ENCODE measurements at regions not wholly inside any gene's neighbourhood (a gene's known extent, or its start where the extent isn't known, plus 50 kb on each side); places are given as distances from the start of the nearest gene placed in this dataset.

- H3K4me3 ChIP-seq (ENCODE audit: low read length) = no peak overlapping the region
- no peaks in the 10 kb centered on the region for H3K79me2 ChIP-seq (ENCODE audit: low read length)
- DNase-seq = no peak
- CTCF ChIA-PET = no interaction called here
- intact Hi-C loops (cut with micrococcal nuclease) = no loop called here
- H3K27ac ChIP-seq (ENCODE audit: low read length) = no peak overlapping the region
- POLR2A ChIA-PET (ENCODE audit: unreplicated experiment) = no interaction called here
- ATAC-seq = no peak
- H3K36me3 ChIP-seq (ENCODE audit: low read depth, low read length) = no peaks in the 10 kb centered on the region
- TF ChIP-seq EZH2 (IDR thresholded peaks at IDR 0.05; ENCODE audit: low read length, unreplicated experiment) (no peak), CTCF (conservative IDR thresholded peaks at IDR 0.05; ENCODE audit: low read depth, low read length) (no peak), EZH2phosphoT487 (IDR thresholded peaks at IDR 0.05; ENCODE audit: borderline replicate concordance, low read length) (no peak)
- no peaks in the 10 kb centered on the region for H4K20me1 ChIP-seq (ENCODE audit: low read length)
- BruUV-seq (replicated peaks) = no TSS peak
- H3F3A ChIP-seq (ENCODE audit: low read length, unreplicated experiment) = no peaks in the 10 kb centered on the region
- no peaks in the 10 kb centered on the region for H3K9me3 ChIP-seq (ENCODE audit: low read length)
- no peak overlapping the region for H3K4me2 ChIP-seq (ENCODE audit: low read length)
- no peaks in the 10 kb centered on the region for H3K4me1 ChIP-seq (ENCODE audit: insufficient read depth, low read length)
- H3K9ac ChIP-seq (ENCODE audit: low read length) = no peak overlapping the region
- H3K27me3 ChIP-seq (ENCODE audit: low read length) = no peaks in the 10 kb centered on the region
- no peaks in the 10 kb centered on the region for H3K9me2 ChIP-seq (replicated peaks; ENCODE audit: low read length)
- no peak overlapping the region for H2AFZ ChIP-seq (ENCODE audit: low read length)
These were observed 245.0 kb upstream of the CDH5 start for GRCh38 chr16:66121466-66121865.

- Histone ChIP-seq H3F3A (ENCODE audit: low read length, unreplicated experiment) (no peaks in the 10 kb centered on the region), H3K36me3 (ENCODE audit: low read depth, low read length) (no peaks in the 10 kb centered on the region), H3K4me2 (ENCODE audit: low read length) (no peak overlapping the region), H2AFZ (ENCODE audit: low read length) (no peak overlapping the region), H3K9ac (ENCODE audit: low read length) (no peak overlapping the region), H3K4me1 (ENCODE audit: insufficient read depth, low read length) (no peaks in the 10 kb centered on the region), H3K9me2 (replicated peaks; ENCODE audit: low read length) (no peaks in the 10 kb centered on the region), H3K9me3 (ENCODE audit: low read length) (no peaks in the 10 kb centered on the region), H3K79me2 (ENCODE audit: low read length) (no peaks in the 10 kb centered on the region), H3K27me3 (ENCODE audit: low read length) (no peaks in the 10 kb centered on the region), H3K27ac (ENCODE audit: low read length) (no peak overlapping the region), H4K20me1 (ENCODE audit: low read length) (no peaks in the 10 kb centered on the region), H3K4me3 (ENCODE audit: low read length) (no peak overlapping the region)
- BruUV-seq (replicated peaks) = no TSS peak
- TF ChIP-seq EZH2 (IDR thresholded peaks at IDR 0.05; ENCODE audit: low read length, unreplicated experiment) = no peak
- no peak for TF ChIP-seq EZH2phosphoT487 (IDR thresholded peaks at IDR 0.05; ENCODE audit: borderline replicate concordance, low read length)
- TF ChIP-seq CTCF (conservative IDR thresholded peaks at IDR 0.05; ENCODE audit: low read depth, low read length) = no peak
- intact Hi-C loops (cut with micrococcal nuclease) = no loop called here
- DNase-seq = no peak
- CTCF ChIA-PET = no interaction called here
- POLR2A ChIA-PET (ENCODE audit: unreplicated experiment) = no interaction called here
- no peak for ATAC-seq
These were observed 245.8 kb upstream of the CDH5 start for GRCh38 chr16:66120656-66121055.

- Histone ChIP-seq H4K20me1 (ENCODE audit: low read length) (no peaks in the 10 kb centered on the region), H3K9ac (ENCODE audit: low read length) (no peak overlapping the region), H3K4me1 (ENCODE audit: insufficient read depth, low read length) (no peaks in the 10 kb centered on the region), H3K9me2 (replicated peaks; ENCODE audit: low read length) (no peaks in the 10 kb centered on the region), H3K27me3 (ENCODE audit: low read length) (no peaks in the 10 kb centered on the region), H3K79me2 (ENCODE audit: low read length) (no peaks in the 10 kb centered on the region), H3K4me3 (ENCODE audit: low read length) (no peak overlapping the region), H3K27ac (ENCODE audit: low read length) (no peak overlapping the region), H3K9me3 (ENCODE audit: low read length) (no peaks in the 10 kb centered on the region), H2AFZ (ENCODE audit: low read length) (no peak overlapping the region), H3K4me2 (ENCODE audit: low read length) (no peak overlapping the region), H3F3A (ENCODE audit: low read length, unreplicated experiment) (no peaks in the 10 kb centered on the region), H3K36me3 (ENCODE audit: low read depth, low read length) (no peaks in the 10 kb centered on the region)
- peak; percentile 22; the same call in 1 of the 2 replicates for ATAC-seq
- TF ChIP-seq EZH2phosphoT487 (IDR thresholded peaks at IDR 0.05; ENCODE audit: borderline replicate concordance, low read length) = no peak
- TF ChIP-seq CTCF (conservative IDR thresholded peaks at IDR 0.05; ENCODE audit: low read depth, low read length) = no peak
- no peak for TF ChIP-seq EZH2 (IDR thresholded peaks at IDR 0.05; ENCODE audit: low read length, unreplicated experiment)
- BruUV-seq (replicated peaks) = no TSS peak
- POLR2A ChIA-PET (ENCODE audit: unreplicated experiment) = no interaction called here
- intact Hi-C loops (cut with micrococcal nuclease) = no loop called here
- DNase-seq = peak; percentile 18
- CTCF ChIA-PET = no interaction called here
These were observed 250.1 kb upstream of the CDH5 start for GRCh38 chr16:66116163-66117002.
